ENCODE measurements at regions not wholly inside any gene's neighbourhood (a gene's known extent, or its start where the extent isn't known, plus 50 kb on each side); places are given as distances from the start of the nearest gene placed in this dataset.
"Not testable (repeated sequence)": the region's sequence is repeated elsewhere in the genome, so short reads cannot be mapped to it uniquely, and the experiment has no call there.

- no peak for DNase-seq
Observed at GRCh38 chr19:37303591-37304171, 67.2 kb upstream of the ZNF527 start.

DNA sequence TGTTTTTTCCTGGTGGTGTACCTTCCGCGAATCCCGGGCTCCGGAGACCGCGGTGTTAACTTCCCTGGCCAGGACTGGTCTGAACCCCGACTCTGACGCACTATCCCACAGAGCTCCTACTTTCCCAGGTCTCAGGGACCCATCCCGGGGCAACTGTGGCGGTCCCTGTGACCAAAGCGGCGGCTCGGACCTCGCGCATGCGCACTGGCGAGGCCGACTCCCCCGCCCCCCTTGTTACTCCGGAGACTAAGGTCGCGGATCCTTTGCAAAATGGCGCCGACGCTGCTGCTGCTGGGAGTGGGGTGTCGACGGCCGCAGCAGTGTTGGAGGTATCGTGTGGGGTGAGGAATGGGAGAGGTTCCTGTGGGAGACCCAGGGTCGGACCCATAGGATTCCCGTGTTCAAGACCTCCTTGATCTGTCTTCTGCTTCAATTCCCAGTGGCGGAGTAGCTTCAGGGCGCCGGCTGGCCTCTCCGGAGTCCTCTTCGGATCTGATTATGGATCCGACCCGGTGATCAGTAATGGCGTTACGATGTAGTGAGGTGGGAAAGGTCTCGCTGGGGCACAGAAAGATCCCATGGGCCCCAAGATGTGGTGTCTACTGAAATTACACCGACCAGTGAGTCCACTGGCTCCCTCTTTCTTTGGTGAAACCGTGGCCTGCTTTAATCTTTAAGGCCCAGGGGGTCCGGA lies 66.6 kb upstream of the ZNF527 start:
- DNase-seq, result peak in 1 of 2 donors; percentile 29

DNA sequence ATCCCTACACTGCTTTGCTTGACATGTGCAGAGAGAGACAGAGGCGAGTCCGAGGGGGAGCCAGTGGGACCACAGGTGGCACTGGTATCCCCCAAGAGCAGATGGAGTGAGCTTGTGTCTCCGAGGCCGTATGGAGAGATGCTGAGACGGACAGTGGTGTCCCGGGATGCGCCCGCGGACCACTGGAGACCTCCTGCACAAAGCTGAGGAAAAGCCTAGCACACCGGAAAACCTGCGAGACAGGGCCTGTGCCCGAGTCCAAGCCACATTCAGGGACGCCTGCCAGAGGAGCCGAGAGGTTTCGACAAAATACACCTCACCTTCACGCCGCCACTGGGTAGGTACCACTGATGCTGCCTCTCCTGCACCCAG lies 66.0 kb upstream of the ZNF527 start:
- DNase-seq, result no peak

GRCh38 chr19:37306383-37306963 lies 64.4 kb upstream of the ZNF527 start:
- no peak for DNase-seq

DNA sequence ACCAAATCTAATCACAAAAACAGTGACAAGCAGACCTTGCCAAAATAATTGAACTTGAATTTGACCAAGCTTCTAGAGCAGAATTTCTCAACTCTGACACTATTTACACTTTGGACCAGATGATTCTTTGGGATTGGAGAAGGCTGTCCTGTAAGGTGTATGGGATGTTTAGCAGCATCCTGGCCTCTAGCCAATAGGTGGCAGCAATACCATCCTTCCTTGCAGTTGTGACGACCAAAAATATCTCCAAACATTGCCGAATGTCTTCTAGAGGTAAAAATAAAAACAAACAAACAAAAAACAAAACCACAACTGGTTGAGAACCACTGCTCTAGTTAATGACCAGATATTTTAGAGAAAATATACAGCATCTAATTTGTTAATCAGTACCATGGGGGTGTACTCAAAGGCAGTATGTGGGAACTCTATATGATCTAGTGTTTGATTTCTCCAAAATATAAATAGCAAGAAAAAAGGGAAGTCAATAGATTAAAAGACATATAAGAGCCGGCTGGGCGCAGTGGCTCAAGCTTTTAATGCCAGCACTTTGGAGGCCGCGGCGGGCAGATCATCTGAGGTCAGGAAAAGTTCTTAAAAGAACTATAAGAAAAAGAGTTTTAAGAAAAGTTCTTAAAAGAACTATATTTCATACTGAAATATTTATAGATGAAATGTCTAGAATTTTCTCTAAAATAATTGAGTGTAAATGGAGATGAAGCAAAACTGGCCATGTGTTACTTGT lies 60.9 kb upstream of the ZNF527 start:
- DNase-seq, result peak in 1 of 2 donors; percentile 10

DNA sequence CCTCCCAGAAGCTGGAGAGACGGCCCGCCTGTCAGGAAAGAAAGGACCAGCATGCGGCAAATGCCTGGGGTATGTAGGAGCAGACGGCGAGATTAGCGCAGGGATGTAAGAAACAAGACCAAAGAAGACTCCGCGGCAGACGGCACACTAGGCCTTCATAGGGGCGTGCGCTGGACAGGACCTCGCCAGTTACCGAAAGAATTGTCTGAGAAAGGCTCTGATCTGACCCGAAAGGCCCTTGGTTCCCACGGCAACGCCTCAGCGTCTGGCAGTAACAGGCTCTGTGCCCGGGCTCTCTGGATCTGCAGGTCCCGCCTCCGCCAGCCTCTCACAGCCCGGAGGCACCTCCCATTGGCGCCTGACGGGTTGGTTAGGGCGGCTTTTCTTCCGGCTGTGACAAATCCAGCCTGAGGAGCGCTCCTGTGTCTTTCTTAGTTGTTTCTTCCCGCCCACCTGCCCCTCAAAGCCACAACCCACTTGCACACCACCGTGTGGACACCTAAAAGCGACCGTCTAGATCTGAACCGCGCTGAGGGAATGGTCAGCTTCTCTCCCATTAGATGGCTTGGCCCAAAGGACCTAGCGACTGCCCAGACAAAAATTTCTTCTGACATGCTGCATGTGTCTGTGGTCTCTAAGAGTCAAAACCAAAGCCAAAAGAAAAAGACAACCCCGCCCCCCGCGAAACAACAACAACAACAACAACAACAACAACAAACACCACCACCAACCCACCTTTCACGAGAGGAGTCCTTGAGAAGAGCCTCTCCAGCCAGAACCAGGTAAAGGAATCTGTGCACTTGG lies 58.2 kb upstream of the ZNF527 start:
- peak; percentile 51 to 55 for DNase-seq

DNA sequence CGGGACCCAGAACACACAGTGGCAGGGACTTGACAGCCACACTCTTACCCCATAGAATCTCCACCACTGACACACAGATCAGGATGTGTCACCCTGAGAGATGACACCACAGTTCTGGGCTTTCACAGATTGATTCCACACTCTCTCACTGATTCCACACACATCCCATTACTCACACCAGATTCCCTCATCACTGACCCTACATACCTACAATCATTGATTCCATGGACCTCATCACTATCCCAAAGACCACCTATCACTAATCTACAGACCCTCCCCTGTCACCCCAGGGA lies 57.6 kb upstream of the ZNF527 start:
- DNase-seq, result no peak

DNA sequence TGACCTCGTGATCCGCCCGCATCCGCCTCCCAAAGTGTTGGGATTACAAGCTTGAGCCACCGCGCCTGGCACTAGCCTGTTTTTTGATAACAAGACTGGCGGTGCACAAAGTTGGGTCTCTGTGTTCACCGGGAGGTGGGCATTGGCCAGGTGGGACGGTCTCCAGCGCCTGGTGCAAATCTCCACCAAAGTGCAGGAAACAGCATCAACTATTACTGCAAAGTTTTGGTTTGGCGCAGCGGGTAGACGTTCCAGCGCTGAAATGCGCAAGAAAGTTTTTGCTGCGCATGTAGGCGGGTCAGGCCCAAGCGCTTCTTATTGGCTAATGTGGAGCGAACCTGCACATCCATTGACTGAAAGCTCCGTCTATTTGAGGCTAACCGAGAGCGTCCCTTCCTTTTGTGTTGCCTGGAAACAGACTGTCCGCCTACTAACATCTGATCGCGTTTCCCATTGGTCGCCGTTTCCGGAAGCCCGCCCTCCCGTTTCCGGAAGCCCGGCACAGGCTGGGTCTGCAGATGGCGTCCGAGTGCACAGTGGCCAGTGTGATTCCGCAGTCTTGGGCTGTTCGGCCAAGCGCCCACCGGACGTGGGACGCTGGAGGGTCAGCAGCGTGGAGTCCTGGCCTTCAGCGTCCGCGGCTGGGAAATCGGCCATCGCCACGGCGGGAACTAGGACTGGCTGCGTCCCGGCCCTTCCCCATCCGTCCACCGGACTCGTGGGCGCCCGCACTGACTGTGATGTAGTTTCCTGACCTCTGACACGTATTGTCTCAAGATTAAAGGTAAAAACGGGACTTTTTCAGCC lies 53.3 kb upstream of the ZNF527 start:
- DNase-seq, result peak; percentile 87 to 93

- DNase-seq, result not testable (repeated sequence)
Observed at GRCh38 chr19:37320988-37321387, 49.9 kb upstream of the ZNF527 start.

Measured in stimulated activated CD4-positive, alpha-beta T cell treated with anti-CD3 and anti-CD28 coated beads, Interleukin-2, amount 100 ng/mL, for 24 hours (primary cell).